ENCODE measurements at regions not wholly inside any gene's neighbourhood (a gene's known extent, or its start where the extent isn't known, plus 50 kb on each side); places are given as distances from the start of the nearest gene placed in this dataset.
A peak's percentile ranks its signal among the peaks of the same experiment; 100 is the strongest.

GRCh38 chr5:147037515-147038205 is 159.1 kb upstream of the PPP2R2B start:
- DNase-seq = peak; percentile 13

DNA sequence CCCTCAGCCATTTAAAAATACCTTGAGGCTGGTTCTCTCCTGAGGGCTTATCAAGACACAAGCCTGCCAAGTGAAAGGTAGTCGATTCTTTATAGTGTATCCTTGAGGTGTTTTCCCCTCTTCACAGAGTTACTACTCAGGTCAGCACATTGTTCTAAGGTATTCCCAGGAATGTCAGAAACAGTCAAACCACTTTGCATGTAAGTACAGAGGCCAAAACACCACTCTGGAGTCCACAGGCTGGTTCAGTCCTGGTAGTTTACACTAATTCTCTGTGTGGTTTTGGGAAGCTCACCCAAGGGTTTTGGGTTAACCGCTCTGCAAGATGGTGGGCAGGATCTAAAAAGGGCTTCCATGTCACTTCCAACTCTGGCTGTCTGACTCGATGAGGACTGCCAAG is 162.3 kb upstream of the PPP2R2B start:
- DNase-seq = no peak

DNA sequence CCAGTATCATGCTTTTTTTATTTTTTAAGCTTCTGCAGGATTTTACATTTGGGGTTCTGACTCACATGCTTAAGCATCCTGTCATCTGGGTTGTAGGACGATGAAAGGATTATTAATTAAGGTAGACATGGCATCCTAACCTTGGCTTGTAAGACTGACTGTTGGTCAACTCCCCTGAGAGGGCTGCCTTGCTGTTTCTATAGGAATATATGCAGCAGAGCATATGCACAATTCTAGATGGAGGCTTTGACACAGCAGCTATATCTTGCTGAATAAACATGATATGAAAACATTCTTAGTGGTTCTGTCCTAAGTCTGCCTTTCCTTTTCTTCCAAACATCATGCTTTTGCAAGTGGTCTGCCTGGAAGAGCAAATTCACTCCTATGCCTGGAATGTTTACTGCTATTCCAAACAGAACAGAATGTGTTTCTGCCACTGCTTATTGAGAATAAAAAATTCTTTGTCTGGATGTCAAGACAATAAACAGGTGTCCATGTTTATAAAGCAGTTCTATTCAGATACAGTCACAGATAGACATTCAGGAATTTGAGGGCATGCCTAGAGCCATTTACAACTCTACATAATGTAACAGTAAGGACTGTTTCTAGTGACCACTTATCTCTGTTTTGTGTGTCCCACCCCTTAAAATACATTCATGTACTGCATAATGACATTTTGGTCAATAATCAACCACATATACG is 166.2 kb upstream of the PPP2R2B start:
- DNase-seq = no peak

GRCh38 chr5:147045290-147045689 is 166.7 kb upstream of the PPP2R2B start:
- DNase-seq = no peak

DNA sequence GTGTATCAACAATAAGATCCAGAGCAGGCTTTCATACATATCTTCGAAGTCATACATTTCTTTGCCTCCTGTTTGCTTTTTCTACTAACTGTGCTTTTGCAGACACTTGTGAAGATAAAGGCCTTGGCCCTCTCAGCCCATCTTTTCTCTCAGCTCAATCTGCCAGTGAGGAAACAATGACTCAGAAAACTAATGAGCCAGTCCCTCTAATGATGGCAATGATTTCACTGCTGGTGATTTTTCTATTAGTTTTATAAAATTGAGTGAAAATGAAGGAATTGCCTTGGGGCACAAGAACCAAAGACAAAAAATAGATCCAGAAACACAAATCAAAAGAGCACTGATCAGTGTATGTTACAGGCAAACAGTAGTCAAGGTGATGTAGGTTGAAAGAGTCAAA is 167.7 kb upstream of the PPP2R2B start:
- no peak for DNase-seq

- DNase-seq = no peak
Observed at GRCh38 chr5:147046894-147047293, 168.3 kb upstream of the PPP2R2B start.

GRCh38 chr5:147049764-147050163 is 171.2 kb upstream of the PPP2R2B start:
- DNase-seq = no peak

GRCh38 chr5:147050172-147050571 is 171.6 kb upstream of the PPP2R2B start:
- no peak for DNase-seq

- DNase-seq = no peak
Observed at GRCh38 chr5:147051193-147051592, 172.6 kb upstream of the PPP2R2B start.

DNA sequence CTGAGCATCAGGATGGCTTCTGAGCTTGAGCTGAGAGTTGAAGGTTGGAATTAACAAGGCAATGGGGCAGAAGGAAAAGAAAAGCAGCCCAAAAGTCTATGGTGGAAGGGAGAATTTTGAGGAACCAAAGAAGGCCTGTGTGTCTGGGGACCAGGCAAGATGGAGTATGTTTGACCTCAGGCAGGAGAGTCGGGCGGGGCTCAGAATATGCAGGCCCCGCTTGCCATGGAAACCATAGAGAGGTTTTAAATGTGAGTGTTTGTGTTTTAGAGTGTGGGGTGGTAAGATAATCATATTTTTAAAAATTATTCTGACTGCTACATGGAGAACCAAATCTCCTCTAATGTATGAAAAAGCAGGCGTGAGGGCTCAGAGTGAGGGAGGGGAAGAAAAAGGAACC is 174.0 kb upstream of the PPP2R2B start:
- DNase-seq = no peak

DNA sequence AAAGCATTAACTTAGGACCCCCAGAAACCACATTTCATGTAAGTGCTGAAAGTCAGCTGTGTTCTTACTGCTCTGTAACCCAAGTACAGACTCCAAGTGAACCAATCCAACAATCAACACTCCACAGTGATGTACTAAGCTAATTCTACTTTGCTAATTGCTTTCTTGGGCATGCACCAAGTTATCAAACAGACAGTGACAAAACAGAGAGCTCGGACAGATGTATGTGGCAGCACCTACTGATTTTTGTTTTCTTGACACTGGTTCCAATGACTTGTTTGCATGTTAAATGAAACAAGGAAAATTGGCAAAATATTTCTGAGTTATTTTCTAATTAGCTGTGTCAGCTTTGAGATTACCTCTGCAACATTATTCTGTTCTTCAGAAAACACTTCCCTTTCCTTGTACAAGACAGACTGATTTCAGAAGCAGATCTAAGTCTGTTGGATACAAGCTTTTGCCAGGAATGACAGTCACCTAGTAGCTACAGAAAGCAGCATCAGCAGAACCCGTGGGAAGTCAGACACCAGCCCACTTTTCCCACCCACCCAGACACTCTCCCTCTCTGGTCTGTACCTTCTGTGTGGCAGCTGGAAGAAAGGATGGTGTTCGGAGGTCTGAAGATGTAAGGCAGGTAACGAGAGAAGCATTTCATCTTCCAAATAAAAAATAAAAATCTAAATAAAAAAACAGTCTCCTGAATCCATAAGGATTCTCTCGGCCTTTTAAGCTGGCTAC is 176.7 kb upstream of the PPP2R2B start:
- DNase-seq = no peak

DNA sequence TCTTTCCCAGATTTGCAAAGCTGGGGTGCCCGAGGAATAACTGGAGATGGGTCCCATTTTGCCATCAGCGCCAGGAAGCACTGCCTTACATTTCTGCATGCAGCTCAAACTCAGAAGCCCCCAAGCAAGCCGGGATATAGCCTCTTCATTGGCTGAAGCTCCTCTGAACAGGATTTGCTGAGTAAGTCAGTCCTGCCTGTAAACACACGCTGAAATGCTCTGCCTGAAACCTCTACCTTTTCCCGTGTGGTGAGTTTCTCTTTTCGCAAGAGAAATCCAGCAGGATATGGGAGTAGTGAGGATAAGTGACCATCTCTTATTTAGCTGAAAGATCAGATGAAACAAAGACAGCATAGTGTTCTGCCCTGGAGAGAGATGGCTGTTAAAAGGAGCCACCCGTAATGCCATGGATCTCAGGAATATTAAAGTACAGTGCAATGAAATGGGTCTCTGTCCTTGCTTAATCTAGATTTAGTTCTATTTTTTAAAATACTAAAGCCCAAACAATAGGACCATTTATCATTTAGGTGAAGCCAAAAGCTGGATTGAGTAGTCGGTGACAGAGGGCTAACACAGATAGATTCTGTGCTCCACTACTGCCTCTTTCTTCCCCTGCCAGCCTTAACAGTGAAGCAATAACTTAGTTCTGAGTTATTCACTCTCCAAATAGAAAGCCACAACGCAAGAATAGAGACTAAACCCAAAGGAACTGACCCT is 177.5 kb upstream of the PPP2R2B start:
- no peak for DNase-seq

DNA sequence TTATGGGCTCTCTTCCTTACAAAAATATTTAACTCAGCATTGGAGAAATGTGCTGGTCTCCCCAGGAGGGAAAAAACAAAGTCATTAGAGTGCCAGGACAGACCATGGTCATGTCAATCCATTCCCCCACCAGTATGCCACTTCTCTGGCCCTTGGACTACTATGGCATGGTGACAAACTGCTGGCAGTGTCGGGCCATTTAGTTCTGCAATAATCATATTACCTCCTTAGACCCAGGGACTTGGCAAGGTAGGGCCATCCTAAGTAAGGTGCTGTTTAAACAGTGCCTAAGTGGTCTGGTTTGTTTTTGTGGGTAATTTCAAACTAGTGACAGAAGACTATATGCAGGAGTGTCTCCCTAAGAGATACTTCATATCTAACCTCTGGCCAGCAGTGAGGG is 177.8 kb upstream of the STK32A start:
- peak; percentile 75 for DNase-seq

- DNase-seq = peak; percentile 47
Observed at GRCh38 chr5:147061431-147061830, 173.4 kb upstream of the STK32A start.

- DNase-seq = no peak
Observed at GRCh38 chr5:147062427-147062826, 172.4 kb upstream of the STK32A start.

DNA sequence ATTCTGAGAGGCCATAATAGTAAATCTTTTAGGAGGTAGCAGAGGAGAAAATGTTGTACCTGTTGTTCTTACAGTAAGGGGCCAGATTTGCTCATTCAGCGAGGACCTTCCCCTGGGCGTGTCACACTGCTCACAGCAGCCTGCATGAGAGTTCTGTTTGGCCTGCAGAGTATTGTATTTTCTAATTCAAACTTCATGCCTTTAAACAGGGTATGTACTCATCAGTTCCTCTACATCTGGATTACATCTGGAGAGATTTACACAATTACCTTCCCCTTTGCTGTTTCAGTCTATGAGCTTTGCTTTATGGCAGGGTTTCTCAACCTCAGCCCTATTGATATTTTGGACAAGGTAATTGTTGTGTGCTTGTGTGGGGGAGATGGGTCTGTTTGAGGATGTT is 170.9 kb upstream of the STK32A start:
- no peak for DNase-seq

DNA sequence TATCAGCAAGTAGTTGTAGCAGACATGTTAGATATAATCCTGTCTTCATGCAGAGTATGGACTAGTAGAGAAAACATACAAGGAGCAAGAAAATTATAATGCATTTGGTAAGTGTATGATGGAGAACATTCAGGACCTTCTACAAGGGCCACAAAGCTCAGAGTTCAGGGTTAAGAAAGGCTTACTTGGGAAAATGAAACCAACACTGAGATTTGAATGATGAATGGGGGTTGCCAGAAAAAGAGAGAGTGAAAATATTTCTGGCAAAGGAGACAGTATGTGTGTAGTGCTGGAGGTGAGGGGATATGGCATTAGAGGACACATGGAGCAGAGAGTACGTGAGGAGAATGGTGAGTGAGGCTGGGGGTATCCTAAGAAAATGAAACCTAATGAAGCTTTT is 169.8 kb upstream of the STK32A start:
- DNase-seq = no peak

DNA sequence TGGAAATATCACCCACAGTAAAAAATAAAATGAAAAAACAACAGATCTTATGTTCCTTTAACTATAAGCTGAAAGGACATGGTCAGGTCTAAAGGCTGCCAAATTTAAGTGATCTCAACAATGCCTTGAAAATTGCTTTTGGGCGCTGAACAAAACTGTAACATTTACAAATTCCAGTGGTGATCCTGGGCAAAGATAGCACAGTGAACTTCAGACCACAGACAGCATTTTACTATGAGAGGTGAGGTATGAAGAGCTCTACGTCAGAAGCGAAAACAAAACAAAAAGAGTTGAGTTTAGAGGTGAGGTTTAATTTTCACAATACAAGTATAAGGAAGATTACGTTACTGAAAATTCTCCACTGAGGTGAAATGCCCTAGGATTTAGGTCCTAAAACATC is 165.8 kb upstream of the STK32A start:
- DNase-seq = no peak

GRCh38 chr5:147072622-147073021 is 162.2 kb upstream of the STK32A start:
- peak; percentile 81 for DNase-seq

DNA sequence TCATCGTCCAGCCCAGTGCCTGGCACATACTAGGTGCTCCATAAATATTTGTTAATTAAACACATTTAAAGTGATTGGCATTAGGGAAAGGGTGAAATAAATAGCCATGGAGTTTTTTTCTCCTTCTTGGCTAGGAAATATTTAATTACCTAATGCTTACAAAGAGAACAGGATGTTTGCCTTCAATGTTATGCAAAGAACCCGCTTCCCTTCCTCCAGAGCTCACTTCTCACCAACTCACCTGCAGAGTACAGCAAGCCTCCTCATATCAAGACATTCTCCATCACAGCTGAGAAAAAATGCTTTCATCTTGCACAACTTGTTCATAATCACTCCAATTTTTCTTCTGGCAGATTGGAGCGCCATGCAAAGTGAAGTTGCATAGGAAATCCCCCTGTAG is 161.7 kb upstream of the STK32A start:
- DNase-seq = peak; percentile 81

GRCh38 chr5:147075187-147075586 is 159.6 kb upstream of the STK32A start:
- no peak for DNase-seq

DNA sequence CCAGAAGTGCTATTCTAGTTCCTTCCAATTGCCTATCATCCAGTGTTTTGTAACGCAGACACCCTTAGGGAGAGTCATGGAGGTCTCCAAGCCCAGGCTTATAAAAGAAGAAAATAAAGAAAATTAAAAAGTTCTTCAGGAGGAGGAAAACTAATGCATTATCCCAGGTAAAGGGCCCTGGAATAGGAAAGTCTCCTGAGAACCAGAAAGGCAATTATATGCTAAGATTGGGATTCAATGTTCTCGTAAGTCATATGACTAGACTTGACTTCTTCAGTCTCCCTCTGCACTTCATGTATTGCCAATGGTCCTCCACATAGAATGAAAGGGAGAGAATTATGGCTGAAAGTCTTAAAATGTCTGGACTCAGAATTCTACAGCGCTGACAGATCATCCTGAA is 154.4 kb upstream of the STK32A start:
- DNase-seq = no peak

- DNase-seq = no peak
Observed at GRCh38 chr5:147081311-147081764, 153.5 kb upstream of the STK32A start.

Data from NCI-H2029 treated with DMSO at 0.1 percent for 48 hours (cell line).